OCI-LY1 (cell line): ENCODE measurements at regions not wholly inside any gene's neighbourhood (a gene's known extent, or its start where the extent isn't known, plus 50 kb on each side); places are given as distances from the start of the nearest gene placed in this dataset.

Experiments used
- CTCF ChIP-seq: fragments of 200-600 bp; sonication (generic), shearing (Covaris generic); IDR thresholded peaks from 2 replicates; pipeline ENCODE4 v1.5.1; 2017; ENCODE audit warnings: mild to moderate bottlenecking, antibody characterized with exemption, low read length, moderate library complexity, mixed read lengths
- EZH2 ChIP-seq: fragments of 200-600 bp; sonication (generic), shearing (Covaris generic); IDR thresholded peaks from 2 replicates; pipeline ENCODE4 v1.8.0; 2017; ENCODE audit warnings: borderline replicate concordance, mixed run types, mild to moderate bottlenecking, antibody characterized with exemption, low read length, moderate library complexity, mixed read lengths

- no peak for TF ChIP-seq CTCF
- no peak for TF ChIP-seq EZH2
Measured at GRCh38 chr7:68408873-68409272, 1189.4 kb upstream of the AUTS2 start.
